ENCODE measurements at regions not wholly inside any gene's neighbourhood (a gene's known extent, or its start where the extent isn't known, plus 50 kb on each side); places are given as distances from the start of the nearest gene placed in this dataset.
"Not testable (repeated sequence)": the region's sequence is repeated elsewhere in the genome, so short reads cannot be mapped to it uniquely, and the experiment has no call there.

DNA sequence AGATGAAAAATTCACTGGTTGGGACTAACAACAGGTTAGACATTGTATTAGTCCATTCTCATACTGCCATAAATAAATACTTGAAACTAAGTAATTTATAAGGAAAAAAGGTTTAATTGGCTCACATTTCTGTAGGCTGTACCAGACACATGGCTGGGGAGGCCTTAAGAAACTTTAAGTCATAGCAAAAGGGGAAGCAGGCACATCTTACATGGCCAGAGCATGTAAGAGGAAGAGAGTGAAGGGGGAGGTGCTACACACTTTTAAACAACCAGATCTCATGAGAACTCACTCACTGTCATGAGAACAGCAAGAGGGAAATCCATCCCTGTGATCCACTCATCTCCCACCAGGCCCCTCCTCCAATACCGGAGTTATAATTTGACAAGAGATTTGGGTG is 125.9 kb downstream of the SUCLA2 start:
- ChIA-PET POLR2A (no interaction called here), CTCF (no interaction called here)
- DNase-seq (ENCODE audit: low read depth, low spot score) = no peak
- no peak for FAIRE-seq
- BruUV-seq (replicated peaks) = no TSS peak
- H3K4me1 ChIP-seq (ENCODE audit: control insufficient read depth, extremely low read depth, insufficient read depth, low read length) = no peaks in the 10 kb centered on the region
- dilution Hi-C loops (cut with MboI; ENCODE audit: extremely low pct_ligation_motif_present, low sequenced_read_pairs) (no loop called here), intact Hi-C loops (cut with micrococcal nuclease) (no loop called here)
- no peaks in the 10 kb centered on the region for H3K79me2 ChIP-seq (ENCODE audit: control insufficient read depth, insufficient read depth, low read length)
- no peaks in the 10 kb centered on the region for H4K20me1 ChIP-seq (replicated peaks; ENCODE audit: control insufficient read depth, extremely low read depth, insufficient read depth, low read length)
- H3K36me3 ChIP-seq (ENCODE audit: control insufficient read depth in 2 of 2, extremely low read depth in 1 of 2, insufficient read depth in 2 of 2, low read length in 2 of 2) = no peaks in the 10 kb centered on the region
- no peaks in the 10 kb centered on the region for H3K9me1 ChIP-seq (replicated peaks; ENCODE audit: control insufficient read depth, extremely low read depth, insufficient read depth, low read length)
- no peaks in the 10 kb centered on the region for H3K27me3 ChIP-seq (ENCODE audit: control insufficient read depth in 2 of 2, insufficient read depth in 2 of 2, low read length in 2 of 2)
- TF ChIP-seq MYC (IDR thresholded peaks at IDR 0.05; ENCODE audit: low read depth, low read length) (no peak), POLR2A (IDR thresholded peaks at IDR 0.05; ENCODE audit: low read depth, low read length) (no peak), EZH2 (IDR thresholded peaks at IDR 0.05; ENCODE audit: borderline replicate concordance, low read depth, low read length, severe bottlenecking) (no peak), POLR2AphosphoS5 (IDR thresholded peaks at IDR 0.05; ENCODE audit: insufficient read depth, low read depth, low read length) (no peak), JUN (IDR thresholded peaks at IDR 0.05; ENCODE audit: borderline replicate concordance, insufficient read depth, insufficient read length, low read depth) (no peak), GATA2 (IDR thresholded peaks at IDR 0.05; ENCODE audit: insufficient read depth, insufficient read length, low read depth, low read length) (no peak), FOS (IDR thresholded peaks at IDR 0.05; ENCODE audit: borderline replicate concordance, insufficient read depth, low read length) (no peak)
- TF ChIP-seq, protein P1, sequence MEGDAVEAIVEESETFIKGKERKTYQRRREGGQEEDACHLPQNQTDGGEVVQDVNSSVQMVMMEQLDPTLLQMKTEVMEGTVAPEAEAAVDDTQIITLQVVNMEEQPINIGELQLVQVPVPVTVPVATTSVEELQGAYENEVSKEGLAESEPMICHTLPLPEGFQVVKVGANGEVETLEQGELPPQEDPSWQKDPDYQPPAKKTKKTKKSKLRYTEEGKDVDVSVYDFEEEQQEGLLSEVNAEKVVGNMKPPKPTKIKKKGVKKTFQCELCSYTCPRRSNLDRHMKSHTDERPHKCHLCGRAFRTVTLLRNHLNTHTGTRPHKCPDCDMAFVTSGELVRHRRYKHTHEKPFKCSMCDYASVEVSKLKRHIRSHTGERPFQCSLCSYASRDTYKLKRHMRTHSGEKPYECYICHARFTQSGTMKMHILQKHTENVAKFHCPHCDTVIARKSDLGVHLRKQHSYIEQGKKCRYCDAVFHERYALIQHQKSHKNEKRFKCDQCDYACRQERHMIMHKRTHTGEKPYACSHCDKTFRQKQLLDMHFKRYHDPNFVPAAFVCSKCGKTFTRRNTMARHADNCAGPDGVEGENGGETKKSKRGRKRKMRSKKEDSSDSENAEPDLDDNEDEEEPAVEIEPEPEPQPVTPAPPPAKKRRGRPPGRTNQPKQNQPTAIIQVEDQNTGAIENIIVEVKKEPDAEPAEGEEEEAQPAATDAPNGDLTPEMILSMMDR (IDR thresholded peaks at IDR 0.05; ENCODE audit: extremely low read depth in 1 of 2, insufficient read depth in 1 of 2, low read depth in 1 of 2, low read length in 2 of 2) = no peak
- TF ChIP-seq, protein P2, sequence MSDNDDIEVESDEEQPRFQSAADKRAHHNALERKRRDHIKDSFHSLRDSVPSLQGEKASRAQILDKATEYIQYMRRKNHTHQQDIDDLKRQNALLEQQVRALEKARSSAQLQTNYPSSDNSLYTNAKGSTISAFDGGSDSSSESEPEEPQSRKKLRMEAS (IDR thresholded peaks at IDR 0.05; ENCODE audit: insufficient read depth, insufficient read length) = no peak
- H3K4me2 ChIP-seq (ENCODE audit: insufficient read depth, low read length) = no peak overlapping the region
- H3K27ac ChIP-seq (ENCODE audit: insufficient read depth, low read depth, low read length) = no peak overlapping the region
- H3K4me3 ChIP-seq (replicated peaks in 1 of 3; ENCODE audit: insufficient read depth in 1 of 3, low read depth in 1 of 3, low read length in 3 of 3) = no peak overlapping the region
- H2AFZ ChIP-seq (ENCODE audit: low read depth, low read length) = no peak overlapping the region
- no peak overlapping the region for H3K9ac ChIP-seq (replicated peaks; ENCODE audit: extremely low read depth, insufficient read depth, low read length)
- no peaks in the 10 kb centered on the region for H3K9me3 ChIP-seq (replicated peaks; ENCODE audit: control insufficient read depth, insufficient read depth, low read length)

DNA sequence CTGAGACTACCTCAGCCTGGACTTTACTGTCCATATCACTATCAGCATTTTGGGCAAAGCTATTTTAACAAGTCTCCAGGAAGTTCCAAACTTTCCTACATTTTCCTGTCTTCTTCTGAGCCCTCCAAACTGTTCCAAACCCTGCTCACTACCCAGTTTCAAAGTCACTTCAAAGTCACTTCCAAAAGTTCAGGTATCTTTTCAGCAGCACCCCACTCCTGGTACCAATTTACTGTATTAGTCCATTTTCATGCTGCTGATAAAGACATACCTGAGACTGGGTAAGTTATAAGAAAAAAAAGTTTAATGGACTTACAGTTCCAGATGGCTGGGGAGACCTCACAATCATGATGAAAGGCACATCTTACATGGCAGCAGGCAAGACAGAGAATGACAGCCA is 127.1 kb downstream of the SUCLA2 start:
- H3K9me1 ChIP-seq (replicated peaks; ENCODE audit: control insufficient read depth, extremely low read depth, insufficient read depth, low read length); H3K4me2 ChIP-seq (ENCODE audit: insufficient read depth, low read length); H3K4me3 ChIP-seq (replicated peaks in 1 of 3; ENCODE audit: insufficient read depth in 1 of 3, low read depth in 1 of 3, low read length in 3 of 3); DNase-seq (ENCODE audit: low read depth, low spot score); H3K79me2 ChIP-seq (ENCODE audit: control insufficient read depth, insufficient read depth, low read length); intact Hi-C loops (cut with micrococcal nuclease); H3K9ac ChIP-seq (replicated peaks; ENCODE audit: extremely low read depth, insufficient read depth, low read length); H3K9me3 ChIP-seq (replicated peaks; ENCODE audit: control insufficient read depth, insufficient read depth, low read length); H3K27ac ChIP-seq (ENCODE audit: insufficient read depth, low read depth, low read length); H4K20me1 ChIP-seq (replicated peaks; ENCODE audit: control insufficient read depth, extremely low read depth, insufficient read depth, low read length); BruUV-seq (replicated peaks); H2AFZ ChIP-seq (ENCODE audit: low read depth, low read length); H3K4me1 ChIP-seq (ENCODE audit: control insufficient read depth, extremely low read depth, insufficient read depth, low read length); H3K27me3 ChIP-seq (ENCODE audit: control insufficient read depth in 2 of 2, insufficient read depth in 2 of 2, low read length in 2 of 2); FAIRE-seq; CTCF ChIA-PET; POLR2A ChIA-PET; H3K36me3 ChIP-seq (ENCODE audit: control insufficient read depth in 2 of 2, extremely low read depth in 1 of 2, insufficient read depth in 2 of 2, low read length in 2 of 2); dilution Hi-C loops (cut with MboI; ENCODE audit: extremely low pct_ligation_motif_present, low sequenced_read_pairs): not testable (repeated sequence)

DNA sequence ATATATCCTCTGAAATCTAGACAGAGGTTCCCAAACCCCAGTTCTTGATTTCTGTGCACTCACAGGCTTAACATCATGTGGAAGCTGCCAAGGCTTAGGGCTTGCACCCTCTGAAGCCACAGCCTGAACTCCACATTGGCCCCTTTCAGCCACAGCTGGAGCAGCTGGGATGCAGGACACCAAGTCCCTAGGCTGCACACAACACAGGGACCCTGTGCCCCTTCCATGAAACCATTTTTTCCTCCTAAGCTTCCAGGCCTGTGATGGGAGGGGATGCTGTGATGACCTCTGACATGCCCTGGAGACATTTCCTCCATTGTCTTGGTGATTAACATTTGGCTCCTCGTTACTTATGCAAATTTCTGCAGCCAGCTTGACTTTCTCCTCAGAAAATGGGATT is 127.8 kb downstream of the SUCLA2 start:
- H3K27me3 ChIP-seq (ENCODE audit: control insufficient read depth in 2 of 2, insufficient read depth in 2 of 2, low read length in 2 of 2); FAIRE-seq; H2AFZ ChIP-seq (ENCODE audit: low read depth, low read length); H3K9ac ChIP-seq (replicated peaks; ENCODE audit: extremely low read depth, insufficient read depth, low read length); H3K79me2 ChIP-seq (ENCODE audit: control insufficient read depth, insufficient read depth, low read length); dilution Hi-C loops (cut with MboI; ENCODE audit: extremely low pct_ligation_motif_present, low sequenced_read_pairs); H3K9me1 ChIP-seq (replicated peaks; ENCODE audit: control insufficient read depth, extremely low read depth, insufficient read depth, low read length); POLR2A ChIA-PET; H3K4me1 ChIP-seq (ENCODE audit: control insufficient read depth, extremely low read depth, insufficient read depth, low read length); H3K27ac ChIP-seq (ENCODE audit: insufficient read depth, low read depth, low read length); H3K4me3 ChIP-seq (replicated peaks in 1 of 3; ENCODE audit: insufficient read depth in 1 of 3, low read depth in 1 of 3, low read length in 3 of 3); BruUV-seq (replicated peaks); CTCF ChIA-PET; DNase-seq (ENCODE audit: low read depth, low spot score); H3K9me3 ChIP-seq (replicated peaks; ENCODE audit: control insufficient read depth, insufficient read depth, low read length); H3K36me3 ChIP-seq (ENCODE audit: control insufficient read depth in 2 of 2, extremely low read depth in 1 of 2, insufficient read depth in 2 of 2, low read length in 2 of 2); H4K20me1 ChIP-seq (replicated peaks; ENCODE audit: control insufficient read depth, extremely low read depth, insufficient read depth, low read length); intact Hi-C loops (cut with micrococcal nuclease); H3K4me2 ChIP-seq (ENCODE audit: insufficient read depth, low read length): not testable (repeated sequence)
